GM12874 (cell line): ENCODE measurements at regions not wholly inside any gene's neighbourhood (a gene's known extent, or its start where the extent isn't known, plus 50 kb on each side); places are given as distances from the start of the nearest gene placed in this dataset.

Experiments
- TF ChIP-seq, protein P1 (sequence below): IDR thresholded peaks from 2 replicates; pipeline ENCODE4 v1.5.1; 2011; ENCODE audit warnings: low read depth, mild to moderate bottlenecking, control low read depth, low read length, moderate library complexity; ENCODE audit not compliant: insufficient read depth

GRCh38 chr18:39481281-39481680 lies 1915.7 kb upstream of the CELF4 start:
- TF ChIP-seq, protein P1, sequence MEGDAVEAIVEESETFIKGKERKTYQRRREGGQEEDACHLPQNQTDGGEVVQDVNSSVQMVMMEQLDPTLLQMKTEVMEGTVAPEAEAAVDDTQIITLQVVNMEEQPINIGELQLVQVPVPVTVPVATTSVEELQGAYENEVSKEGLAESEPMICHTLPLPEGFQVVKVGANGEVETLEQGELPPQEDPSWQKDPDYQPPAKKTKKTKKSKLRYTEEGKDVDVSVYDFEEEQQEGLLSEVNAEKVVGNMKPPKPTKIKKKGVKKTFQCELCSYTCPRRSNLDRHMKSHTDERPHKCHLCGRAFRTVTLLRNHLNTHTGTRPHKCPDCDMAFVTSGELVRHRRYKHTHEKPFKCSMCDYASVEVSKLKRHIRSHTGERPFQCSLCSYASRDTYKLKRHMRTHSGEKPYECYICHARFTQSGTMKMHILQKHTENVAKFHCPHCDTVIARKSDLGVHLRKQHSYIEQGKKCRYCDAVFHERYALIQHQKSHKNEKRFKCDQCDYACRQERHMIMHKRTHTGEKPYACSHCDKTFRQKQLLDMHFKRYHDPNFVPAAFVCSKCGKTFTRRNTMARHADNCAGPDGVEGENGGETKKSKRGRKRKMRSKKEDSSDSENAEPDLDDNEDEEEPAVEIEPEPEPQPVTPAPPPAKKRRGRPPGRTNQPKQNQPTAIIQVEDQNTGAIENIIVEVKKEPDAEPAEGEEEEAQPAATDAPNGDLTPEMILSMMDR, result no peak

- TF ChIP-seq, protein P1, result no peak
Measured at GRCh38 chr18:39480494-39481195, 1915.0 kb upstream of the CELF4 start.

DNA sequence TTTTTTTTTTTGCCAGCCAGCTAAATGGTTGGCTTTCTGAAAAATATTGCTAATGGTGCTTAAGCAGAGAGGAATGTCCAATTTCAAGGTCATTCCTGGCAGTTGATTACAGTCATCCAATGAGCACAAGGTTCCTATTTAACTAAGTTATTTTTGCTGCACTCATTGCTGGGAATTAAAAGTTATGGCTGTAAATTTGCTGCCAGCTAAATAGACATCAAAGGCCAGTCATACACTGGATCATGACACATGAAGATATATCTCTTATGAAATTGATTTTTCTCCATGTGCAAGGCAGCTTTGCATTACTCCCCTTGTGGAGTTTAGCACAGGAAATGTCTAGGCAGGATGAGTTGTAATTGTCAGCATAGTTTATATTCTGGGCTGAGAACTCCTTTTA lies 1898.4 kb upstream of the CELF4 start:
- TF ChIP-seq, protein P1, result no peak

DNA sequence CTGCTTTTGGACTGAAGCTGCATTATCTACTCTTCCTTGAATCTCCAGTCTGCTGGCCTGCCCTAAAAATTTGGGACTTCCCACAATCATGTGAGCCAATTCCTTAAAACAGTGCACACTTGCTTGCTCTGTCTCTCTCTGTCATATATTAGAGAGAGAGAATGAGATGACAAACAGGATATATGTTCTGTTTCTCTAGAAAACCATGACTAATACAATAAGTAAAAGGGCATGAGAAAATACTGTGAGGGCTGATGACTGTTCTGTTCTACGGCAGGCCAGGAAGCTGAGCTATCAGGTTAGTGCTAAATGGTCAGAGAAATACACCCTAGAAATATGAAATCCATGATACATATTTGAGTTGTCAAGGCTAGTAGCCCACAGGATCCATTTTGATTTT lies 1896.8 kb upstream of the CELF4 start:
- TF ChIP-seq, protein P1, result no peak

DNA sequence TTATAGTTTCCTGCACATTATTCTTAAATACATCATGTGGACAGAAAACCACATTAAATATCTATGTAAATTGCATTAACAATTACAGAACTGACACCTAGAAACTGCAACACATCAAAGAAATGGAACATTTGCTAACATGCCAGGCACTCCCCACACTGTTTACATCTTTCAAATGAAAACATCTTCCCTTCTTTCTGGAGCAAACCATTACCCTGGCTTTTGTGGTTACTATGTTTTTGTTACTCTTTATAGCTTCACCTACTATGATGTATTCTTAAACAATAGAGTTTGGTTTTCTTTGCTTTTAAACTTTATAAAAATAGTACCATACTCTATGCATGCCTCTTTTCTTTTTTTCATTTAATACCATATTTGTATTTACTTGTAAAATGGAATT lies 1894.5 kb upstream of the CELF4 start:
- TF ChIP-seq, protein P1, result no peak

DNA sequence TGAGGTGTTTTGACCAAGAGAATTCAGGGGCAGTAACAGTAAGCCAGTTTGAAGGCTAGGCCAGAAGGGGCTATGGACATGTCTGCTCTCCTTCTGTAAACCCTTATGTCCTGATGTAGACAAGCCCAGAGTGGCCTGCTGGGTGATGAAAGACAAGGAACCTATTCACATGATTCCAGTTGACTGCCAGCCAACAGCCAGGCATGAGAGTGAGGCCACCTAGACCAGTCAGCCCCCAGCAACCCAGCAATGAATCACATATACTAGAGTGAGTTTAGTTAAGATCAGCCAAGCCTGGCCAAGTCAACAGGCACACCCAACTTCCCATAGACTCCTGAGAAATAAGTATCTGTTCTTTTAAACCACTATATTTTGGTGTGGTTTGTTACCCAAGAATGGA lies 1889.7 kb upstream of the CELF4 start:
- TF ChIP-seq, protein P1, result no peak

- TF ChIP-seq, protein P1, result no peak
Measured at GRCh38 chr18:39454866-39455265, 1889.3 kb upstream of the CELF4 start.
